Adrenal gland (tissue), 9 donors: ENCODE measurements at regions not wholly inside any gene's neighbourhood (a gene's known extent, or its start where the extent isn't known, plus 50 kb on each side); places are given as distances from the start of the nearest gene placed in this dataset.

Experiments used
- DNase-seq, 7 donors: peaks; one replicate each; pipeline ENCODE4 v3.0.0-alpha.2; 2019 to 2020
- H3K27ac ChIP-seq, 5 donors: fragments of 200-600 bp; sonication (generic) in 4 of 5; 1 replicate in 3 of 5; 2 replicates in 2 of 5; pipeline versions ENCODE4 v1.5.1 to v1.8.0; 2016 to 2020; ENCODE audit warnings: mild to moderate bottlenecking in 1 of 5
- H3K27me3 ChIP-seq: fragments of 200-600 bp; 2 replicates; pipeline ENCODE4 v1.8.0; 2021
- H3K36me3 ChIP-seq, 2 donors: fragments of 200-600 bp; replicated peaks in 1 of 2; 1 replicate in 1 of 2; 2 replicates in 1 of 2; pipeline versions ENCODE4 v1.5.1 to v1.8.0; 2018 to 2022
- H3K4me1 ChIP-seq, 2 donors: fragments of 200-600 bp; replicated peaks in 1 of 2; 1 replicate in 1 of 2; 2 replicates in 1 of 2; pipeline versions ENCODE4 v1.5.1 to v1.8.0; 2018 to 2021
- H3K4me3 ChIP-seq, 4 donors: fragments of 200-600 bp; sonication (generic) in 3 of 4; one replicate each; pipeline ENCODE4 v1.5.1; 2016 to 2018
- H3K9me3 ChIP-seq, 3 donors: fragments of 200-600 bp; sonication (generic) in 1 of 3; replicated peaks in 1 of 3; 1 replicate in 2 of 3; 2 replicates in 1 of 3; pipeline versions ENCODE4 v1.5.1 to v1.8.0; 2016 to 2021
- POLR2A ChIP-seq, 2 donors: fragments of 450-650 bp; IDR thresholded peaks; one replicate each; pipeline ENCODE4 v1.6.1; 2017; ENCODE audit warnings: antibody characterized with exemption in 2 of 2, mild to moderate bottlenecking in 2 of 2, moderate library complexity in 1 of 2
- WGBS, 4 donors: extraction: QIAGEN DNeasy Blood & Tissue Kit in 2 of 4; methylation state at CpG; one replicate each; pipeline versions ENCODE4 v1.1.5 to v1.1.7; 2013 to 2017; 5-methylcytosine and 5-hydroxymethylcytosine counted together
- intact Hi-C, 2 donors: fragments of 100-400 bp; cut with DNase I; formaldehyde crosslinking; loops; one replicate each; pipeline versions ENCODE4 v1.14.1 to v1.15.0; 2022 to 2023
- TF ChIP-seq, protein P1 (sequence below), 6 experiments: fragments of 450-650 bp in 4 of 6; fragments of 200-600 bp in 2 of 6; sonication (generic) in 1 of 6; IDR thresholded peaks; 1 replicate in 5 of 6; 2 replicates in 1 of 6; pipeline versions ENCODE4 v1.5.1 to v1.8.0; 2016 to 2021; ENCODE audit warnings: antibody characterized with exemption in 6 of 6, mild to moderate bottlenecking in 2 of 6, moderate library complexity in 1 of 6
- donor health status: healthy with polysubstance abuse.
- donor health status: Bipolar disorder and iron deficiency.
- donor health status: DM: yes; HTN: yes; CAD: no.
- donor health status: DM: no; HTN: no; CAD: no.
- donor health status: DM: no; HTN: no; CAD: no.

DNA sequence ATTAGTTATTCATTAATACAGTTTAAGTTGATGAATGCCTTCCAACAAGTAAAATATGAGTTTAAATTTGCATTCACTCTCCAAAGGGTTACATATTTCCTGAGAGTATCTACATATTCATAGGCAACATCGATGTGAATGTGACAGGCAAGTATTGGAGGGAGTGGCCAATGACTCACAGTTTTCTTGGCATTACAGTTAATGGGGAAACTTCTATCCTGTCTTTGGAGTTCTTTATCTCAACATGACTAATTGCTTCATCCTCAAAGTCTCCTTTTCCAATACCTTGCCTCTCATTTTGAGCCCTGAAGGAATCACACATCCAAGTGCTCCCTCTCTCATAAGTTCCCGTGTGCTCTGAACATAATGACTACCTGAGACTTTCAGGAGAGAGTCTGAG, 439.7 kb upstream of the FRG2C start:
- no peak overlapping the region for H3K4me3 ChIP-seq
- no peak overlapping the region for H3K27ac ChIP-seq
- no peak for DNase-seq
- H3K9me3 ChIP-seq = no peaks in the 10 kb centered on the region
- H3K36me3 ChIP-seq = no peaks in the 10 kb centered on the region
- intact Hi-C loops = no loop called here
- TF ChIP-seq, protein P1, sequence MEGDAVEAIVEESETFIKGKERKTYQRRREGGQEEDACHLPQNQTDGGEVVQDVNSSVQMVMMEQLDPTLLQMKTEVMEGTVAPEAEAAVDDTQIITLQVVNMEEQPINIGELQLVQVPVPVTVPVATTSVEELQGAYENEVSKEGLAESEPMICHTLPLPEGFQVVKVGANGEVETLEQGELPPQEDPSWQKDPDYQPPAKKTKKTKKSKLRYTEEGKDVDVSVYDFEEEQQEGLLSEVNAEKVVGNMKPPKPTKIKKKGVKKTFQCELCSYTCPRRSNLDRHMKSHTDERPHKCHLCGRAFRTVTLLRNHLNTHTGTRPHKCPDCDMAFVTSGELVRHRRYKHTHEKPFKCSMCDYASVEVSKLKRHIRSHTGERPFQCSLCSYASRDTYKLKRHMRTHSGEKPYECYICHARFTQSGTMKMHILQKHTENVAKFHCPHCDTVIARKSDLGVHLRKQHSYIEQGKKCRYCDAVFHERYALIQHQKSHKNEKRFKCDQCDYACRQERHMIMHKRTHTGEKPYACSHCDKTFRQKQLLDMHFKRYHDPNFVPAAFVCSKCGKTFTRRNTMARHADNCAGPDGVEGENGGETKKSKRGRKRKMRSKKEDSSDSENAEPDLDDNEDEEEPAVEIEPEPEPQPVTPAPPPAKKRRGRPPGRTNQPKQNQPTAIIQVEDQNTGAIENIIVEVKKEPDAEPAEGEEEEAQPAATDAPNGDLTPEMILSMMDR (IDR thresholded peaks at IDR 0.05) = no peak
- TF ChIP-seq POLR2A (IDR thresholded peaks at IDR 0.05) = no peak
- no peaks in the 10 kb centered on the region for H3K4me1 ChIP-seq
- H3K27me3 ChIP-seq = peaks cover under 1% of the 10 kb centered on the region
- 44 to 50% (median 48%) methylated on average over 2 of the region's 2 CpGs for WGBS, 4 donors

DNA sequence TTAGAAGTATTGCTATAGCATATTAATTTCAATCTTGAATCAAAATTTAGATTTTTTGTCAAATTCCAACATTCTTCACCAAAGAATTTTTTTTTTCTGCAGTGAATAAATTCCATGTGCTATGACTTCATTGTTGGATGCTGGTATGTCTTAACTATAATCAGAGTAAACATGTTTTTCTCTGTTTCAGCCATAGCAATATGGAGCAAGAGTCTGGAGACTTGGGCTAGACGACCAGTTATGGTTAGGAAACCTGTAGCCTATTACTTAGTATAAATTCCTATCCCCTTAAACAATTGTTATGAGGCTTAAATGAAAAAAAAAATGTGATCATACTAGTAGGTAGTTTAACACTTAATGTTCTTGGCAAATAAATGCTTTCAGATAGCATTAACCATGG, 431.9 kb upstream of the FRG2C start:
- Histone ChIP-seq H3K27me3 (peaks cover 10% of the 10 kb centered on the region), H3K4me3 (no peak overlapping the region), H3K4me1 (no peaks in the 10 kb centered on the region), H3K36me3 (no peaks in the 10 kb centered on the region), H3K27ac (no peak overlapping the region), H3K9me3 (no peaks in the 10 kb centered on the region)
- WGBS, 4 donors = 28 to 54% (median 51%) methylated on average over 1 of the region's 1 CpG
- DNase-seq = no peak
- TF ChIP-seq, protein P1 (IDR thresholded peaks at IDR 0.05) = no peak
- TF ChIP-seq POLR2A (IDR thresholded peaks at IDR 0.05) = no peak
- intact Hi-C loops = no loop called here

DNA sequence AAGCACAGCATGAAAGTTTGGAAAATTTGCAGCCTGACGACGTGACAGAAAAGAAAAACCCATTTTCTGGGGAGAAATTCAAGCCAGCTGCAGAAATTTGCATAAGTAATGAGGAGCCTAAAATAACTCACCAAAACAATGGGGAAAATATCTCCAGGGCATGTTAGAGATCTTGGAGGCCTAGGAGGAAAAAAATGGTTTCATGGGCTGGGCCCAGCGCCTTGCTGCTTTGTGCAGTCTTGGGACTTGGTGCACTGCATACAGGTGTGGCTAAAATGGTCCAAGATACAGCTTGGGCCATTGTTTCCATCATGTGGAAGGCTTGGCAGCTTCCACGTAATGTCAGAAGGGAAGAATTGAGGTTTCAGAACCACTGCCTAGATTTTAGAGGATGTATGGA, 428.5 kb upstream of the FRG2C start:
- TF ChIP-seq POLR2A (IDR thresholded peaks at IDR 0.05) = no peak
- TF ChIP-seq, protein P1 (IDR thresholded peaks at IDR 0.05) = no peak
- 79 to 86% (median 82%) methylated on average over 4 of the region's 4 CpGs for WGBS, 4 donors
- intact Hi-C loops = no loop called here

DNA sequence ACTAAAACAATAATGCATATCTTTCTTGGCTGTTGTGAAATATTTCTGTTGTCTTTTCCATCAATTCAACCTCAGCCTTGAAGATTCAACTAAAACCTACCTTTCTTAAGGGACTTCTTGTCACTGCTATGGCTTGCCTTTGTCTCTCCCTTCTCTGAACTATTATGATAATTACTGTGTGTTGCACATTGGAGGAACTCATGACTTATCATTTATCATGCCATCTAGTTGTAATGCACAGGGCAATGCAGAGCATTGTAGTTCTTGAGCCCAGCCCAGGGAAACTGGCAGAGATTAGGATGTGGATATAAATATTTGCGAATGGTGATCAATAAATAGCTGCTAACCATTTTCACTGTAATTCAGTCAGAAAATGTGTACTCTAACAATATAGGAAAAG, 427.1 kb upstream of the FRG2C start:
- intact Hi-C loops = no loop called here
- no peaks in the 10 kb centered on the region for H3K36me3 ChIP-seq

More for the DNA sequence above, 428.5 kb upstream of the FRG2C start:
- DNase-seq = no peak
- no peaks in the 10 kb centered on the region for H3K36me3 ChIP-seq
- no peak overlapping the region for H3K4me3 ChIP-seq
- no peaks in the 10 kb centered on the region for H3K4me1 ChIP-seq
- no peak overlapping the region for H3K27ac ChIP-seq
- peaks cover 8% of the 10 kb centered on the region for H3K27me3 ChIP-seq
- no peaks in the 10 kb centered on the region for H3K9me3 ChIP-seq

More for the DNA sequence above, 427.1 kb upstream of the FRG2C start:
- TF ChIP-seq, protein P1 (IDR thresholded peaks at IDR 0.05) = no peak
- TF ChIP-seq POLR2A (IDR thresholded peaks at IDR 0.05) = no peak
- H3K27me3 ChIP-seq = peaks cover 8% of the 10 kb centered on the region
- H3K4me3 ChIP-seq = no peak overlapping the region
- no peak for DNase-seq
- H3K4me1 ChIP-seq = no peaks in the 10 kb centered on the region
- H3K9me3 ChIP-seq = no peaks in the 10 kb centered on the region
- 77 to 84% (median 83%) methylated on average over 1 of the region's 1 CpG for WGBS, 4 donors
- H3K27ac ChIP-seq = no peak overlapping the region
